HCT116 (cell line): ENCODE measurements at regions not wholly inside any gene's neighbourhood (a gene's known extent, or its start where the extent isn't known, plus 50 kb on each side); places are given as distances from the start of the nearest gene placed in this dataset.

Source experiments
- CBX3 ChIP-seq: IDR thresholded peaks from 2 replicates; pipeline ENCODE4 v1.6.1; 2012; ENCODE audit warnings: low read depth
- EZH2 ChIP-seq: fragments of 200-600 bp; sonication (generic); IDR thresholded peaks from 2 replicates; pipeline ENCODE4 v1.6.1; 2017; ENCODE audit warnings: antibody characterized with exemption, mixed run types
- EZH2phosphoT487 ChIP-seq: fragments of 200-600 bp; IDR thresholded peaks from 2 replicates; pipeline ENCODE4 v1.6.1; 2018; ENCODE audit warnings: antibody characterized with exemption, borderline replicate concordance
- POLR2A ChIP-seq: IDR thresholded peaks from 2 replicates; pipeline ENCODE4 v1.7.0; 2011; ENCODE audit warnings: borderline replicate concordance; ENCODE audit not compliant: insufficient read depth, insufficient read length; ENCODE audit errors: extremely low read depth
- POLR2AphosphoS5 ChIP-seq: IDR thresholded peaks from 2 replicates; pipeline ENCODE4 v1.6.1; 2011; ENCODE audit warnings: mild to moderate bottlenecking, low read depth, low read length, moderate library complexity
- SIN3A ChIP-seq: IDR thresholded peaks from 2 replicates; pipeline ENCODE4 v1.6.1; 2012; ENCODE audit warnings: low read depth
- SRF ChIP-seq: IDR thresholded peaks from 2 replicates; pipeline ENCODE4 v1.6.1; 2012; ENCODE audit warnings: low read depth
- TF ChIP-seq, protein P1 (sequence below): IDR thresholded peaks from 2 replicates; pipeline ENCODE4 v1.6.1; 2011; ENCODE audit warnings: mild to moderate bottlenecking, low read length, moderate library complexity; ENCODE audit not compliant: insufficient replicate concordance; ENCODE audit errors: extremely low read depth
- TF ChIP-seq, protein P2 (sequence below), 3 experiments: fragments of 200-600 bp in 1 of 3; sonication (generic) in 1 of 3; IDR thresholded peaks in 2 of 3; conservative IDR thresholded peaks in 1 of 3; 2 replicates each; pipeline ENCODE4 v1.5.1; 2012 to 2017; ENCODE audit warnings: low read depth in 2 of 3, low read length in 2 of 3, antibody characterized with exemption in 1 of 3, borderline replicate concordance in 1 of 3, control low read depth in 1 of 3, mild to moderate bottlenecking in 1 of 3, mixed read lengths in 1 of 3, mixed run types in 1 of 3, moderate library complexity in 1 of 3; ENCODE audit not compliant: insufficient read depth in 1 of 3
- TF ChIP-seq, protein P3 (sequence below): IDR thresholded peaks from 2 replicates; pipeline ENCODE4 v1.6.1; 2012
- TF ChIP-seq, protein P4 (sequence below): IDR thresholded peaks from 2 replicates; pipeline ENCODE4 v1.6.1; 2012
- TF ChIP-seq, protein P5 (sequence below): IDR thresholded peaks from 2 replicates; pipeline ENCODE4 v1.6.1; 2012; ENCODE audit warnings: low read depth

DNA sequence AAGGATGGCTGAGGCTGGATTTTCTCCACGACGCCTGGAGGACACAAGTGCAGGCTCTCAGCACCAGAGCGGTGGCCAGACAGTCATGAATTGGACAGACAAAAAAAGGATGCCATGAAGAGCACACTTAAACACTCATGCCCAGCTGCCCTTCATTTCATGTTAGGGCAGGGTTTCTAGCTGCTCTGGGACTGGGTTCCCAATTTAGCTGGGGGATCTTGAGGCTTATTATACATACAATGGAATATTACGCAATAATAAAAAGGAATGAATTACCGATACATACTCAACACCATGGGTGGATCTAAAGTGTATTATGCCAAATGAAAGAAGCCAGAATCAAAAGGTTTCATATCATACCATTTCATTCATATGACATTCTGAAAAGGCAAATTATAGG lies 512.1 kb upstream of the LRRC4C start:
- TF ChIP-seq, protein P1, sequence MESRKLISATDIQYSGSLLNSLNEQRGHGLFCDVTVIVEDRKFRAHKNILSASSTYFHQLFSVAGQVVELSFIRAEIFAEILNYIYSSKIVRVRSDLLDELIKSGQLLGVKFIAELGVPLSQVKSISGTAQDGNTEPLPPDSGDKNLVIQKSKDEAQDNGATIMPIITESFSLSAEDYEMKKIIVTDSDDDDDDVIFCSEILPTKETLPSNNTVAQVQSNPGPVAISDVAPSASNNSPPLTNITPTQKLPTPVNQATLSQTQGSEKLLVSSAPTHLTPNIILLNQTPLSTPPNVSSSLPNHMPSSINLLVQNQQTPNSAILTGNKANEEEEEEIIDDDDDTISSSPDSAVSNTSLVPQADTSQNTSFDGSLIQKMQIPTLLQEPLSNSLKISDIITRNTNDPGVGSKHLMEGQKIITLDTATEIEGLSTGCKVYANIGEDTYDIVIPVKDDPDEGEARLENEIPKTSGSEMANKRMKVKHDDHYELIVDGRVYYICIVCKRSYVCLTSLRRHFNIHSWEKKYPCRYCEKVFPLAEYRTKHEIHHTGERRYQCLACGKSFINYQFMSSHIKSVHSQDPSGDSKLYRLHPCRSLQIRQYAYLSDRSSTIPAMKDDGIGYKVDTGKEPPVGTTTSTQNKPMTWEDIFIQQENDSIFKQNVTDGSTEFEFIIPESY, result no peak
- TF ChIP-seq EZH2, result no peak
- TF ChIP-seq SRF, result no peak
- TF ChIP-seq, protein P2, sequence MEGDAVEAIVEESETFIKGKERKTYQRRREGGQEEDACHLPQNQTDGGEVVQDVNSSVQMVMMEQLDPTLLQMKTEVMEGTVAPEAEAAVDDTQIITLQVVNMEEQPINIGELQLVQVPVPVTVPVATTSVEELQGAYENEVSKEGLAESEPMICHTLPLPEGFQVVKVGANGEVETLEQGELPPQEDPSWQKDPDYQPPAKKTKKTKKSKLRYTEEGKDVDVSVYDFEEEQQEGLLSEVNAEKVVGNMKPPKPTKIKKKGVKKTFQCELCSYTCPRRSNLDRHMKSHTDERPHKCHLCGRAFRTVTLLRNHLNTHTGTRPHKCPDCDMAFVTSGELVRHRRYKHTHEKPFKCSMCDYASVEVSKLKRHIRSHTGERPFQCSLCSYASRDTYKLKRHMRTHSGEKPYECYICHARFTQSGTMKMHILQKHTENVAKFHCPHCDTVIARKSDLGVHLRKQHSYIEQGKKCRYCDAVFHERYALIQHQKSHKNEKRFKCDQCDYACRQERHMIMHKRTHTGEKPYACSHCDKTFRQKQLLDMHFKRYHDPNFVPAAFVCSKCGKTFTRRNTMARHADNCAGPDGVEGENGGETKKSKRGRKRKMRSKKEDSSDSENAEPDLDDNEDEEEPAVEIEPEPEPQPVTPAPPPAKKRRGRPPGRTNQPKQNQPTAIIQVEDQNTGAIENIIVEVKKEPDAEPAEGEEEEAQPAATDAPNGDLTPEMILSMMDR (IDR thresholded peaks at IDR 0.05 in 2 of 3, conservative IDR thresholded peaks at IDR 0.05 in 1 of 3; ENCODE audit: borderline replicate concordance in 1 of 3, insufficient read depth in 1 of 3, low read depth in 2 of 3, low read length in 2 of 3), result no peak
- no peak for TF ChIP-seq POLR2A
- no peak for TF ChIP-seq POLR2AphosphoS5
- TF ChIP-seq SIN3A, result no peak
- TF ChIP-seq, protein P3, sequence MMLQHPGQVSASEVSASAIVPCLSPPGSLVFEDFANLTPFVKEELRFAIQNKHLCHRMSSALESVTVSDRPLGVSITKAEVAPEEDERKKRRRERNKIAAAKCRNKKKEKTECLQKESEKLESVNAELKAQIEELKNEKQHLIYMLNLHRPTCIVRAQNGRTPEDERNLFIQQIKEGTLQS, result no peak
- TF ChIP-seq, protein P4, sequence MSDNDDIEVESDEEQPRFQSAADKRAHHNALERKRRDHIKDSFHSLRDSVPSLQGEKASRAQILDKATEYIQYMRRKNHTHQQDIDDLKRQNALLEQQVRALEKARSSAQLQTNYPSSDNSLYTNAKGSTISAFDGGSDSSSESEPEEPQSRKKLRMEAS, result no peak
- TF ChIP-seq EZH2phosphoT487, result no peak
- TF ChIP-seq CBX3, result no peak
- TF ChIP-seq, protein P5, sequence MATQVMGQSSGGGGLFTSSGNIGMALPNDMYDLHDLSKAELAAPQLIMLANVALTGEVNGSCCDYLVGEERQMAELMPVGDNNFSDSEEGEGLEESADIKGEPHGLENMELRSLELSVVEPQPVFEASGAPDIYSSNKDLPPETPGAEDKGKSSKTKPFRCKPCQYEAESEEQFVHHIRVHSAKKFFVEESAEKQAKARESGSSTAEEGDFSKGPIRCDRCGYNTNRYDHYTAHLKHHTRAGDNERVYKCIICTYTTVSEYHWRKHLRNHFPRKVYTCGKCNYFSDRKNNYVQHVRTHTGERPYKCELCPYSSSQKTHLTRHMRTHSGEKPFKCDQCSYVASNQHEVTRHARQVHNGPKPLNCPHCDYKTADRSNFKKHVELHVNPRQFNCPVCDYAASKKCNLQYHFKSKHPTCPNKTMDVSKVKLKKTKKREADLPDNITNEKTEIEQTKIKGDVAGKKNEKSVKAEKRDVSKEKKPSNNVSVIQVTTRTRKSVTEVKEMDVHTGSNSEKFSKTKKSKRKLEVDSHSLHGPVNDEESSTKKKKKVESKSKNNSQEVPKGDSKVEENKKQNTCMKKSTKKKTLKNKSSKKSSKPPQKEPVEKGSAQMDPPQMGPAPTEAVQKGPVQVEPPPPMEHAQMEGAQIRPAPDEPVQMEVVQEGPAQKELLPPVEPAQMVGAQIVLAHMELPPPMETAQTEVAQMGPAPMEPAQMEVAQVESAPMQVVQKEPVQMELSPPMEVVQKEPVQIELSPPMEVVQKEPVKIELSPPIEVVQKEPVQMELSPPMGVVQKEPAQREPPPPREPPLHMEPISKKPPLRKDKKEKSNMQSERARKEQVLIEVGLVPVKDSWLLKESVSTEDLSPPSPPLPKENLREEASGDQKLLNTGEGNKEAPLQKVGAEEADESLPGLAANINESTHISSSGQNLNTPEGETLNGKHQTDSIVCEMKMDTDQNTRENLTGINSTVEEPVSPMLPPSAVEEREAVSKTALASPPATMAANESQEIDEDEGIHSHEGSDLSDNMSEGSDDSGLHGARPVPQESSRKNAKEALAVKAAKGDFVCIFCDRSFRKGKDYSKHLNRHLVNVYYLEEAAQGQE, result no peak
